ENCODE measurements at regions not wholly inside any gene's neighbourhood (a gene's known extent, or its start where the extent isn't known, plus 50 kb on each side); places are given as distances from the start of the nearest gene placed in this dataset.

GRCh38 chr7:132647311-132647710 is 71.0 kb upstream of the PLXNA4 start:
- H4K91ac ChIP-seq (ENCODE audit: low read depth, low read length), result no peak overlapping the region
- H3K9me3 ChIP-seq (ENCODE audit: insufficient read depth, low read depth, low read length), result no peaks in the 10 kb centered on the region
- H3K27me3 ChIP-seq (ENCODE audit: insufficient read depth, low read length), result no peaks in the 10 kb centered on the region
- no peak overlapping the region for H3K23ac ChIP-seq (ENCODE audit: low read length)
- no peaks in the 10 kb centered on the region for H3K79me1 ChIP-seq (ENCODE audit: low read length)
- no peak overlapping the region for H2BK5ac ChIP-seq (ENCODE audit: low read depth, low read length, poor library complexity)
- H4K12ac ChIP-seq (ENCODE audit: low read depth, low read length), result no peak overlapping the region
- H3K4me3 ChIP-seq (ENCODE audit: low read depth, low read length), result no peak overlapping the region
- no peak overlapping the region for H3K4me2 ChIP-seq (ENCODE audit: low read length)
- H3K9ac ChIP-seq (ENCODE audit: low read length), result no peak overlapping the region
- H2BK120ac ChIP-seq (ENCODE audit: insufficient read depth, low read length, poor library complexity), result no peak overlapping the region
- H3K14ac ChIP-seq (ENCODE audit: low read length), result no peak overlapping the region
- no peak overlapping the region for H4K8ac ChIP-seq (ENCODE audit: low read depth, low read length)
- no peak overlapping the region for H3K18ac ChIP-seq (ENCODE audit: low read length)
- WGBS (ENCODE audit: extremely low coverage, insufficient coverage, insufficient read length), result no CpG with 5 or more reads among the region's 1 CpG
- no peak overlapping the region for H2AFZ ChIP-seq (ENCODE audit: insufficient read depth, low read length, poor library complexity)
- peaks cover 3% of the 10 kb centered on the region in 2 experiments for H3K4me1 ChIP-seq (ENCODE audit: control insufficient read depth in 1 of 2, insufficient read depth in 2 of 2, low read length in 2 of 2)
- DNase-seq, result no peak
- H3K79me2 ChIP-seq (ENCODE audit: control insufficient read depth, insufficient read depth, low read length, poor library complexity), result no peaks in the 10 kb centered on the region
- H3K36me3 ChIP-seq (ENCODE audit: control insufficient read depth in 1 of 2, insufficient read depth in 2 of 2, low read length in 2 of 2), result no peaks in the 10 kb centered on the region
- no peak overlapping the region for H2AK5ac ChIP-seq (ENCODE audit: low read length)
- H3K4ac ChIP-seq (ENCODE audit: low read depth, low read length), result no peak overlapping the region
- H3K27ac ChIP-seq (ENCODE audit: low read depth, low read length), result no peak overlapping the region
- H2BK12ac ChIP-seq (ENCODE audit: low read length), result no peak overlapping the region

GRCh38 chr7:132646052-132646451 is 69.8 kb upstream of the PLXNA4 start:
- Histone ChIP-seq H3K4me2 (ENCODE audit: low read length) (no peak overlapping the region), H3K18ac (ENCODE audit: low read length) (no peak overlapping the region), H3K9me3 (ENCODE audit: insufficient read depth, low read depth, low read length) (no peaks in the 10 kb centered on the region), H2BK5ac (ENCODE audit: low read depth, low read length, poor library complexity) (no peak overlapping the region), H3K27me3 (ENCODE audit: insufficient read depth, low read length) (no peaks in the 10 kb centered on the region), H3K79me2 (ENCODE audit: control insufficient read depth, insufficient read depth, low read length, poor library complexity) (no peaks in the 10 kb centered on the region), H4K8ac (ENCODE audit: low read depth, low read length) (no peak overlapping the region), H3K9ac (ENCODE audit: low read length) (no peak overlapping the region), H3K36me3 (ENCODE audit: control insufficient read depth in 1 of 2, insufficient read depth in 2 of 2, low read length in 2 of 2) (no peaks in the 10 kb centered on the region), H3K27ac (ENCODE audit: low read depth, low read length) (no peak overlapping the region), H2BK12ac (ENCODE audit: low read length) (no peak overlapping the region), H3K4me3 (ENCODE audit: low read depth, low read length) (no peak overlapping the region), H3K4ac (ENCODE audit: low read depth, low read length) (no peak overlapping the region), H3K79me1 (ENCODE audit: low read length) (no peaks in the 10 kb centered on the region), H3K4me1 (ENCODE audit: control insufficient read depth in 1 of 2, insufficient read depth in 2 of 2, low read length in 2 of 2) (peaks cover 3% of the 10 kb centered on the region in 2 experiments), H4K12ac (ENCODE audit: low read depth, low read length) (no peak overlapping the region), H2BK120ac (ENCODE audit: insufficient read depth, low read length, poor library complexity) (no peak overlapping the region), H2AFZ (ENCODE audit: insufficient read depth, low read length, poor library complexity) (no peak overlapping the region), H4K91ac (ENCODE audit: low read depth, low read length) (no peak overlapping the region), H3K23ac (ENCODE audit: low read length) (no peak overlapping the region), H2AK5ac (ENCODE audit: low read length) (no peak overlapping the region), H3K14ac (ENCODE audit: low read length) (no peak overlapping the region)
- no peak for DNase-seq
- no CpG with 5 or more reads among the region's 5 CpGs for WGBS (ENCODE audit: extremely low coverage, insufficient coverage, insufficient read length)

- no peaks in the 10 kb centered on the region for H3K9me3 ChIP-seq (ENCODE audit: insufficient read depth, low read depth, low read length)
- no peaks in the 10 kb centered on the region for H3K79me2 ChIP-seq (ENCODE audit: control insufficient read depth, insufficient read depth, low read length, poor library complexity)
- no peaks in the 10 kb centered on the region for H3K36me3 ChIP-seq (ENCODE audit: control insufficient read depth in 1 of 2, insufficient read depth in 2 of 2, low read length in 2 of 2)
- no peak overlapping the region for H4K8ac ChIP-seq (ENCODE audit: low read depth, low read length)
- H3K9ac ChIP-seq (ENCODE audit: low read length), result no peak overlapping the region
- WGBS (ENCODE audit: extremely low coverage, insufficient coverage, insufficient read length), result no CpG with 5 or more reads among the region's 5 CpGs
- H3K79me1 ChIP-seq (ENCODE audit: low read length), result no peaks in the 10 kb centered on the region
- H3K27ac ChIP-seq (ENCODE audit: low read depth, low read length), result no peak overlapping the region
- H4K91ac ChIP-seq (ENCODE audit: low read depth, low read length), result no peak overlapping the region
- no peak overlapping the region for H3K4me3 ChIP-seq (ENCODE audit: low read depth, low read length)
- H3K4me2 ChIP-seq (ENCODE audit: low read length), result no peak overlapping the region
- no peaks in the 10 kb centered on the region for H3K27me3 ChIP-seq (ENCODE audit: insufficient read depth, low read length)
- no peak overlapping the region for H2AFZ ChIP-seq (ENCODE audit: insufficient read depth, low read length, poor library complexity)
- H2BK120ac ChIP-seq (ENCODE audit: insufficient read depth, low read length, poor library complexity), result no peak overlapping the region
- no peak overlapping the region for H3K18ac ChIP-seq (ENCODE audit: low read length)
- H3K14ac ChIP-seq (ENCODE audit: low read length), result no peak overlapping the region
- H2BK12ac ChIP-seq (ENCODE audit: low read length), result no peak overlapping the region
- no peak overlapping the region for H3K4ac ChIP-seq (ENCODE audit: low read depth, low read length)
- no peaks in the 10 kb centered on the region for H3K4me1 ChIP-seq (ENCODE audit: control insufficient read depth in 1 of 2, insufficient read depth in 2 of 2, low read length in 2 of 2)
- H3K23ac ChIP-seq (ENCODE audit: low read length), result no peak overlapping the region
- DNase-seq, result no peak
- no peak overlapping the region for H2BK5ac ChIP-seq (ENCODE audit: low read depth, low read length, poor library complexity)
- no peak overlapping the region for H2AK5ac ChIP-seq (ENCODE audit: low read length)
- no peak overlapping the region for H4K12ac ChIP-seq (ENCODE audit: low read depth, low read length)
These were observed 67.0 kb upstream of the PLXNA4 start for GRCh38 chr7:132643302-132643701.

GRCh38 chr7:132641238-132641637 is 65.0 kb upstream of the PLXNA4 start:
- H4K12ac ChIP-seq (ENCODE audit: low read depth, low read length), result no peak overlapping the region
- H2BK5ac ChIP-seq (ENCODE audit: low read depth, low read length, poor library complexity), result no peak overlapping the region
- no peak overlapping the region for H4K91ac ChIP-seq (ENCODE audit: low read depth, low read length)
- H2BK12ac ChIP-seq (ENCODE audit: low read length), result no peak overlapping the region
- H3K27me3 ChIP-seq (ENCODE audit: insufficient read depth, low read length), result no peaks in the 10 kb centered on the region
- no CpG with 5 or more reads among the region's 1 CpG for WGBS (ENCODE audit: extremely low coverage, insufficient coverage, insufficient read length)
- H3K23ac ChIP-seq (ENCODE audit: low read length), result no peak overlapping the region
- no peak overlapping the region for H3K4ac ChIP-seq (ENCODE audit: low read depth, low read length)
- H2AFZ ChIP-seq (ENCODE audit: insufficient read depth, low read length, poor library complexity), result no peak overlapping the region
- H3K9me3 ChIP-seq (ENCODE audit: insufficient read depth, low read depth, low read length), result no peaks in the 10 kb centered on the region
- no peak overlapping the region for H3K27ac ChIP-seq (ENCODE audit: low read depth, low read length)
- no peak overlapping the region for H2AK5ac ChIP-seq (ENCODE audit: low read length)
- no peak overlapping the region for H3K18ac ChIP-seq (ENCODE audit: low read length)
- no peaks in the 10 kb centered on the region for H3K36me3 ChIP-seq (ENCODE audit: control insufficient read depth in 1 of 2, insufficient read depth in 2 of 2, low read length in 2 of 2)
- DNase-seq, result no peak
- H3K79me1 ChIP-seq (ENCODE audit: low read length), result no peaks in the 10 kb centered on the region
- H3K79me2 ChIP-seq (ENCODE audit: control insufficient read depth, insufficient read depth, low read length, poor library complexity), result no peaks in the 10 kb centered on the region
- H3K9ac ChIP-seq (ENCODE audit: low read length), result no peak overlapping the region
- H2BK120ac ChIP-seq (ENCODE audit: insufficient read depth, low read length, poor library complexity), result no peak overlapping the region
- H3K4me2 ChIP-seq (ENCODE audit: low read length), result no peak overlapping the region
- H4K8ac ChIP-seq (ENCODE audit: low read depth, low read length), result no peak overlapping the region
- H3K14ac ChIP-seq (ENCODE audit: low read length), result no peak overlapping the region
- H3K4me1 ChIP-seq (ENCODE audit: control insufficient read depth in 1 of 2, insufficient read depth in 2 of 2, low read length in 2 of 2), result peaks cover 0 to 3% of the 10 kb centered on the region in 2 experiments
- no peak overlapping the region for H3K4me3 ChIP-seq (ENCODE audit: low read depth, low read length)

Data from trophoblast cell (in vitro differentiated cells and primary cell).